ENCODE measurements at regions not wholly inside any gene's neighbourhood (a gene's known extent, or its start where the extent isn't known, plus 50 kb on each side); places are given as distances from the start of the nearest gene placed in this dataset.

DNA sequence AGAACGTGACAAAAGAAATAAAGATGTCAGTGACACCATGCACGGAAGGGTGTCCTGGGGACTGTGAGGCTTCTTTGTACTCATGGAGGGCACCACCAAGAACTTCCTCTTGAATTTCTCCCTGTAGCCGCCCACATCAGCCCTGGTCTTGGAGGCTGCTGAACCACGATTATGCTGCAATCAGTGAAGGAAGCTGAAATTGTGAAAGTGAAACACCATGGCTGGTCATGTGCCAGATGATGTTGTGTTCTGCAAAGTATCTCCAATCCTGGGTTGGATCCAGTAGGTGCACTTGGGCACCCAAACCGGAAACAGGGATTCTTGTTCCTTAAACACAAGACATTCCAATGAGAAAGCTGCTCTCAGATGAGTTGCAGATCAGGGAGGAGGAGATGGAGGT, 104.4 kb upstream of the GOLGA6L6 start (continued):
- TF ChIP-seq GLIS3 (CRISPR knock-in tag; IDR thresholded peaks at IDR 0.05) (no peak), TOX (CRISPR knock-in tag; IDR thresholded peaks at IDR 0.05; ENCODE audit: borderline replicate concordance) (no peak), ESRRG (CRISPR knock-in tag; IDR thresholded peaks at IDR 0.05) (no peak)

DNA sequence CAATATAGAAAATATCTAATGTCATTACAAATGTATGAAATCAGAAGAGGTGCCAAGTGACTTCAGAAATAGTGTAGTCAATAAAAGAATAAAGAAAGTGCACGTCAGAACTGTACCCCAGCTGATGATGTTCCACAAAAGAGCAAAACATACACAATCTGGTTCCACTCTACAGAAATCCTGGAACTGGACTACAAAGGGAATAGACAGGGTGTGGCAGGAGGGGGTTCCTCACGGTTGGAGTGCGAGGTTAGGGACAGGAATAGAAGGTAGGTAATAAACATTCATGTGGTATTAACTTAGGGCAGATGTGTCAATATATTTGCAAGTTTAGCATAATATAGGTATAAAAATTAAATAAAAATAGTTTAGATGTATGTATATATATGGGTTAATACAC, 103.3 kb upstream of the GOLGA6L6 start:
- ATAC-seq = no peak
- TF ChIP-seq TCF4 (CRISPR knock-in tag; IDR thresholded peaks at IDR 0.05; ENCODE audit: borderline replicate concordance) (no peak), ZNF565 (CRISPR knock-in tag; conservative IDR thresholded peaks at IDR 0.05; ENCODE audit: low read depth) (no peak), POU6F1 (CRISPR knock-in tag; IDR thresholded peaks at IDR 0.05; ENCODE audit: borderline replicate concordance, low read depth) (no peak), ARNTL (CRISPR knock-in tag; IDR thresholded peaks at IDR 0.05; ENCODE audit: borderline replicate concordance, low read depth) (no peak)

DNA sequence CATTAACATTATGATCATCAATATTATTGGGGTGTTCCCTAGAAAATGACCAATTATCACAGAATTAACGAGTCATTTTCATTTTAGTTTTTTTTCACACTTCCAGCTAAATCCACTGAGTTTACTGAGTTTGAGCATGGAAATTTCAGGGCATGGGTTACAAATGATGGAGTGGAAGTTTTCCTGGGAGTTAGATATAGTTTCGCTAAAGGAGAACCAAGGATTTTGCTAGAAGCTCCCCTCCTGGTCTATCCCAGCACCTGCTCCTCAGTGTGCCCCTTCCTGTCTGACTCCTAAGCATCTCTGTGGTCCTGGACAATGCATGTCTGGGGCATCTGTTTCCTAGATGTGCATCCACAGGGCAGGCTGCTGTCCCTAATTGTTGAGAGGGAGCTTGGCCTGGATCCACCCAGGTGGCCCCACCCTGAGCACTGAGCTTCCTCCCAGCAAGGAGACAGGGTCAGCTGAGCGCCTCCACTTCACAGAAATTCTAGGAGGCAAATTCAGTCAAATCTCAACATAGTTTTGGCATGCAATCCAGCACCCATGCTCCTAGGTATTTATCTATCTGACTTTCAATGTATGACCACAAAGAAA, 102.3 kb upstream of the GOLGA6L6 start:
- no peak for ATAC-seq
- TF ChIP-seq, protein P1, sequence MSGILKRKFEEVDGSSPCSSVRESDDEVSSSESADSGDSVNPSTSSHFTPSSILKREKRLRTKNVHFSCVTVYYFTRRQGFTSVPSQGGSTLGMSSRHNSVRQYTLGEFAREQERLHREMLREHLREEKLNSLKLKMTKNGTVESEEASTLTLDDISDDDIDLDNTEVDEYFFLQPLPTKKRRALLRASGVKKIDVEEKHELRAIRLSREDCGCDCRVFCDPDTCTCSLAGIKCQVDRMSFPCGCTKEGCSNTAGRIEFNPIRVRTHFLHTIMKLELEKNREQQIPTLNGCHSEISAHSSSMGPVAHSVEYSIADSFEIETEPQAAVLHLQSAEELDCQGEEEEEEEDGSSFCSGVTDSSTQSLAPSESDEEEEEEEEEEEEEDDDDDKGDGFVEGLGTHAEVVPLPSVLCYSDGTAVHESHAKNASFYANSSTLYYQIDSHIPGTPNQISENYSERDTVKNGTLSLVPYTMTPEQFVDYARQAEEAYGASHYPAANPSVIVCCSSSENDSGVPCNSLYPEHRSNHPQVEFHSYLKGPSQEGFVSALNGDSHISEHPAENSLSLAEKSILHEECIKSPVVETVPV (CRISPR knock-in tag; IDR thresholded peaks at IDR 0.05) = no peak
- no peak for TF ChIP-seq CSDC2 (CRISPR knock-in tag; IDR thresholded peaks at IDR 0.05)
- TF ChIP-seq PATZ1 (CRISPR knock-in tag; IDR thresholded peaks at IDR 0.05; ENCODE audit: borderline replicate concordance) = no peak
- no peak for TF ChIP-seq TCF4 (CRISPR knock-in tag; IDR thresholded peaks at IDR 0.05; ENCODE audit: borderline replicate concordance)
- no peak for TF ChIP-seq SNAI2 (CRISPR knock-in tag; IDR thresholded peaks at IDR 0.05)
- TF ChIP-seq ZFP30 (CRISPR knock-in tag; IDR thresholded peaks at IDR 0.05) = no peak
- TF ChIP-seq BACH2 (CRISPR knock-in tag; IDR thresholded peaks at IDR 0.05; ENCODE audit: borderline replicate concordance) = no peak
- TF ChIP-seq ISL1 (CRISPR knock-in tag; IDR thresholded peaks at IDR 0.05) = no peak
- TF ChIP-seq ARNTL (CRISPR knock-in tag; IDR thresholded peaks at IDR 0.05; ENCODE audit: borderline replicate concordance, low read depth) = no peak
- TF ChIP-seq ZFP3 (CRISPR knock-in tag; IDR thresholded peaks at IDR 0.05) = no peak
- TF ChIP-seq ZNF70 (CRISPR knock-in tag; IDR thresholded peaks at IDR 0.05) = no peak
- TF ChIP-seq OSR1 (CRISPR knock-in tag; IDR thresholded peaks at IDR 0.05) = no peak
- TF ChIP-seq PPARA (CRISPR knock-in tag; IDR thresholded peaks at IDR 0.05; ENCODE audit: borderline replicate concordance) = no peak
- no peak for TF ChIP-seq POU6F1 (CRISPR knock-in tag; IDR thresholded peaks at IDR 0.05; ENCODE audit: borderline replicate concordance, low read depth)
- TF ChIP-seq RARB (CRISPR knock-in tag; IDR thresholded peaks at IDR 0.05) = no peak
- TF ChIP-seq CREB5 (CRISPR knock-in tag; IDR thresholded peaks at IDR 0.05; ENCODE audit: low read depth) = no peak

DNA sequence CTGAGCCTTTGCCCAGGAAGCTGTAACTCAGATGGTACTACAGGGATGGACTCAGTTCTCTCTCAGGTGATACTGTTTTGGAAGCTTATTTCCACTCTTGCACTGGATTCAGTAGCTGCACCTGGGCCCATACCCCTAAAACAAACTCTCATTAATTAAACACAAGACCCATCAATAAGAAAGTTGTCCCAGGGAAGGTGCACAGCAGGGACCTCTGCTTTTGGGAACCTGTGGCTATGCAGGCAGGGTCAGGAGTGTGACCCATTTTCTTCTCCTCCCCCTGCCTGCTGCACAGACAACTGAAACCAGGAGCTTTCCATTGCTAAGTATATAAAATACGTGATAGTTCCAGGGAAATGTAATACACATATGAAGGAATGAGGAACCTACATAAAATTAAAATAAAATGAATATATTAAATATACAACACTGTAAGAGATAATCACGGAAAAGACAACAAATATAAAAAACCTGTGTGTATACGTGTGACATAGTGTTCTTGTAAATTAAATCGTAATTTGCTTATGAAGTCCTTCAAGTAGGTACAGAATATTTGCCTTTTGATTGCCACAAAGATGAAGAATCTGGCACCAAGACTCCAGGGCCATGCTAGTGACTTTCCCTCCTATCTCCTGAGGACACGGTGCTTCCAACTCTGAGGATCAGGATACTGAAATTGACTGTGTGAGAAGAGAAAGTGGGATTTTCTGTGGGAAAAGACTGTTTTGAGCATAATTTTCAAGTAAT, 101.6 kb upstream of the GOLGA6L6 start:
- ATAC-seq = no peak
- TF ChIP-seq POU6F1 (CRISPR knock-in tag; IDR thresholded peaks at IDR 0.05; ENCODE audit: borderline replicate concordance, low read depth) (no peak), OSR1 (CRISPR knock-in tag; IDR thresholded peaks at IDR 0.05) (no peak), TSHZ2 (CRISPR knock-in tag; IDR thresholded peaks at IDR 0.05) (no peak), ZNF565 (CRISPR knock-in tag; conservative IDR thresholded peaks at IDR 0.05; ENCODE audit: low read depth) (no peak), ZC3H10 (CRISPR knock-in tag; IDR thresholded peaks at IDR 0.05) (no peak), CSDC2 (CRISPR knock-in tag; IDR thresholded peaks at IDR 0.05) (no peak)

Data from SK-N-SH treated with all-trans-retinoic acid at 6 μM for 48 hours (cell line).